Fibroblast of the conjunctiva (primary cell): ENCODE measurements at regions not wholly inside any gene's neighbourhood (a gene's known extent, or its start where the extent isn't known, plus 50 kb on each side); places are given as distances from the start of the nearest gene placed in this dataset.

Source experiments
- DNase-seq: peaks from one replicate; pipeline ENCODE4 v3.0.0-alpha.2; 2010; ENCODE audit warnings: low read depth

DNA sequence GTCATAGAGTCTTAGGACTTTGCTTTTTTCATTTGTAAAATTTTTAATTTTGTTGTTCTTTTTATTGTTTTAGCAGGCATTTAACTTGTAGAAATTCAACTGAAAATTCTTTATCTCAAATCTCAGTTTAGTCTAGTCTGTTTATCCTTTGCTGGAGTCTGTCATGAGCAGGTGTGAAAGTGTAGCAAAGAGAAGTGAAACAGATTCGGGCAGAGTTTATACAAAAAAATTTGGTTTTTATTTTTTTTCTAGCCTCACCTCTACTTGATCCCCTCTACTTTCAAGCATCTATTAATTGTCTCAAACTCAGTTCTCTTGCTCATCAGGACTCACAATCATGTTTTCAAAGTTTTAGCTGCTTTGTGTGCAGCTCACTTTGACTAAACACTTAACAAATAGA lies 655.2 kb downstream of the HDGFL1 start:
- no peak for DNase-seq

DNA sequence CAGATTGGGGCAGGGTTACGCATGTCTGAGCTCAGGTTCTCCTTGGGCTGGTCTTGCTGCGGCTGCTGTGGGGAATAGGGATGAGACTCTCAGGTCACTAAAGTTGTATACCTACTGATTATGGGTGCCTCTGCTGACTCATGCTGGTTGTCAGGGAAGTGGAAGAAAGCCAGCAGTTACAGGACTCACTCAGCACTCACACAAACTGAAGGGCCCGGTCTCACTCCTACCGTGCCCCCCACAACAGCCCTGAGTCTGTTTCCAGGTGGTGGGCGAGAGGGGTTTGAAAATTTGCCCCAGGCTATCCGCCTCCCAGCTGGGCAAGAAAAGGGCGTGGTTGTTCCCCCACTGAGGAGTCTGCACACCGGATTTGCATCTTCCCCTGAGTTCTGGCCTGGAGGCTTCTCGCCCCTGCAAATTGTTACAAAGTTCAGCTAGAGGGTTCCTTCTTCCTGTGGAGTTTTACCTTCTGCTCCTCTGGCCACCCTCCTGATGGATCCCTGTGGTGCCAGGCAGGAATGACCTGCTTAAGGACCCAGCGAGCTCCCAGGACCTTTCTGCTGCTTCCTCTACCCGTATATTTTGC lies 659.2 kb downstream of the HDGFL1 start:
- no peak for DNase-seq

DNA sequence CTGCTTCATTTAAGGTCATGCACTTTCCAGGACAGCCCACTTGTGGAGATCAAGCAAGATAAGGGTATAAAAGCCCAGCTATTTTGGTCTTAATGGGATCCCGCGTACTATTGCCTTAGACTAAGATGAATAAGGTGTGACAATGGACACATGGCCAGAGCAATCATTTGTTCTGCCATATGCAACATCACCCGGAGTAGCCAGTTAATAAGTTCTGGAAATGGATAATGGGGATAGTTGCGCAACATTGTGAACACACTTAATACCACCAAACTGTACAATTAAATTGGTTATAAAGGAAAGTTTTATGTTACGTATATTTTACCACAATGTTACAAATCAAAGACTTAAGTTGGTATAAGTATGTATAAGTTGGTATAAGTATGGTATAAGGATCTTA lies 674.5 kb downstream of the HDGFL1 start:
- no peak for DNase-seq

DNA sequence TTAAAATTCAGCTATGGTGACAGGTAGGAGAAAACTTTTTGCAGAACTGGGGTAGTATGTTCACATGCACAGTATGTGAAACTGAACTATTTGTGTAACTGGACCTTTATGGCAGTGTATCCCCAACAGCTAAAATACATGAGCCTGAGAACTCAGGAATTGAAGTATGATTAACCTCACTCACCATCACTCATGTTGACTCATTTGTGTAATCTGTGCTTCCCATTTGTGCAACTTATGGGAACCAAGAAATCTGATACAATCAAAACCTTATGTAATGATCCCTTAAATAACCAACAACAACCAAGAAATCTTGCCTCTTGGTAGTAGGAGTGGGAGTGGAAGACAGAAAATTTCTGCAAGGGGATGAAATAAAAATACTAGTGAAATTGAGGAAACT lies 674.9 kb downstream of the HDGFL1 start:
- peak; percentile 18 for DNase-seq

DNA sequence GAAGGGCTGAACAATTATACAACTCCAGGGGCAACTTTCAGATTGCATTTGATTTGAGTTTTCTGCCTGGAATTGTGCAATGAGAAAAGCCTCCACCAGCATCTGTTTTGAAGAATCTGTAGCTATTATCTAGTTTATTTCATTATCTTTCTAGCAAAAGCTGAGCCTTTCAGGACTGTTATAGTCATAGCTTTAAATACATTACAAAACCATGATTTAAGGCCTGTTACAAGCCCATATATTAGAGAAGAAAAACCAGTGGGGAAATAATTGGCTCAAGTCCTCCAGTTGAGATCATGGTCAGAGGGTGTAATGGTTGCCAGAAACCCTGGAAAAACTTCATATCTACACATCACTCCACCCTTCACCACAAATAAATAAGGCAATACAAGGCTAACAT lies 676.2 kb downstream of the HDGFL1 start:
- peak; percentile 9 for DNase-seq

DNA sequence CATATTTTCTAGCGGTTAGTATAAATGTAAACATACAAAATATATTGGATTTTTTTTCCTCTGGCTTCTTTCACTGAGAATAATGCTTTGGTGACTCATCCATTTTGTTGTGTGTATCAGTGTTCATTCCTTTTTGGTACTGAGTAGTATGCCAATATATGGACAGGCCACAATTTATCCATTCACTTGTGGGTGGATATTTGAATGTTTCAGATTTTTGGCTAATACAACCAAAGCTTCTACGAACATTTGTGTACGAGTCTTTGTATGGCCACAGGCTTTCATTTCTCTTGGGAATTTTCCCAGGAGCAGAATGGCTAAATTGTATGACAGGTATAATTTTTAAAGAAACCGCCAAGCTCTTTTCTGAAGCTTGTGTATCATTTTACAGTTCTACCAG lies 677.5 kb downstream of the HDGFL1 start:
- no peak for DNase-seq

DNA sequence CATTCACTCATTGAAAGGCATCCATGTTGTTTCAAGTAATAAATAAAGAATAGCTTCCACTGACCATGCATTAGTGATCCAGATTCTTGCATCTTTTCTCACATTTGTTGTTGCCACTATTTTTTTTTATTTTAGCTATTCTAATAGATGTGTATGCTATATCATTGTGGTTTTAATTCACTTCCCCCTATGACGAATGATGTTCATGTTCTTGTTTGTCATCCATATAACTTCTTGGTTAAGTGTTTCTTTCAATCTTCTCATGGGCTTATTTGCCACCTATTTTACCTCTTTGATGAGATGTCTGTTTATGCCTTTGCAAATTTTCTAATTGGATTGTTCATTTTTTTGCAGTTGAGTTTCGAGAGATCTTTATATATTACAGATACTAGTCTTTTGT lies 681.2 kb downstream of the HDGFL1 start:
- DNase-seq = no peak

DNA sequence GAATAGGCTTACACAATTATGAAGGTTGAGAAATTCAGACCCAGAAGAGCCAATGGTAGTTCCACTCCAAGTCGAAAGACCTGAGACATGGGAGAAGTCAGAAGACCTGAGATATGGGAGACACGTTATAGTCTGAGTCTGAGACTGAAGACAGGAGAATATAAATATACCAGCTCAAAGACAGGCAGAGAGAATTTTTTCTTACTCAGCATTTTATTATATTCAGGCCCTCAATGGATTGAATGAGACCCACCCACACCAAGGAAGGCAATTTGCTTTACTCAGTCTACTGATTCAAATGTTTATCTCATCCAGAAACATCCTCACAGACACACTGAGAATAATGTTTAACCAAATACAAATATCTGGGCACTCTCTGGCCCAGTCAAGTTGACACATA lies 693.5 kb downstream of the HDGFL1 start:
- no peak for DNase-seq

DNA sequence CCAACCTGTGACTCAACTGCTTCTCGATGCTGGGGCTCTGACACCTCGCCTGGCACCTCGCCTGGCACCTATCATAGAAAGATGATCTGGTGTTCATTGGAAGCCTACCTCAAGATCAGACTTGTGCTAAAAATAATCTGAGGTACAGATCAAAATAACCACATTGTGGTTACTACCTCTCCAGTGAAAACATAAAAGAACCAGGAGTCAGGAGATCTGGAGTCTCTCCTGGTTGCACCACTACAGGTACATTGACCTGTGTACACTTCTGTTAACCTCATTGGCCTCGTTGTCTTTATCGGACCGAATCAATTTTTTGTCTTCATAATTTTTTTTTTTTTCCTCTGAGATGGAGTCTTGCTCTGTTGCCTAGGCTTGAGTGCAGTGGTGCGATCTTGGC lies 695.9 kb downstream of the HDGFL1 start:
- no peak for DNase-seq

DNA sequence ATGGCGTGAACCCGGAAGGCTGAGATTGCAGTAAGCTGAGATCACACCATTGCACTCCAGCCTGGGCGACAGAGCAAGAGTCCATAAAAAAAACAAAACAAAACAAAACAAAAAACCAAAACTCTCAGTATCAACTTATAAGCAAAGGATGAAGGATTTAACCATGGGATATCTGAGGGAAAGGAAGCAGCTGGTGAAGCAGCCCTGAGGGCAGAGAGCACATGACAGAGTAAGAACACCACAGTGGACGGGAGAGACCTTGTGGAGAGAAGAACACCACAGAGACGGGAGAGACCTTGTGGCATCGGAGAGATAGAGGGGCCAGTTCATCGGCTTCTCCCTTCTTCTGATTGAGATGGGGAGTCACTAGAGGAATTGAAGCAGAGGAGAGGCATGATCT lies 697.2 kb downstream of the HDGFL1 start:
- DNase-seq = no peak

DNA sequence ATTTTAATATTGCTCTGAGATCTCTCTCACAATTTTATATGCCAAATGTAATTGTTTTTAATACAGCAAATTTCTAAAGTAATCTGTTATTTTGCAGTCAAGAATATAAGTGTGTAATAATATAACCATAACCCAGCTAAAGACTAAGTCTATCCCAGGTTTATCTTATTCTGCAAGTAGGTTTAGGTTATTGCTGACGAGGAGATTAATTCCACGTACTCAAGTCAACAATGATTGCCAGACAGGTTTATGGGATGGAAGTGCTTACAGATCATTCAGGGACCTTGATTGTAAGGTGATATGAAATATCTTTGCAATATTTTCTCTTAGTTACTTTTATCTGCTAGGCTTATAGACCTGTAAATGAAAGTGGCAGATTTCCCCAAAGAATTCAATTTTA lies 698.3 kb downstream of the HDGFL1 start:
- DNase-seq = no peak

DNA sequence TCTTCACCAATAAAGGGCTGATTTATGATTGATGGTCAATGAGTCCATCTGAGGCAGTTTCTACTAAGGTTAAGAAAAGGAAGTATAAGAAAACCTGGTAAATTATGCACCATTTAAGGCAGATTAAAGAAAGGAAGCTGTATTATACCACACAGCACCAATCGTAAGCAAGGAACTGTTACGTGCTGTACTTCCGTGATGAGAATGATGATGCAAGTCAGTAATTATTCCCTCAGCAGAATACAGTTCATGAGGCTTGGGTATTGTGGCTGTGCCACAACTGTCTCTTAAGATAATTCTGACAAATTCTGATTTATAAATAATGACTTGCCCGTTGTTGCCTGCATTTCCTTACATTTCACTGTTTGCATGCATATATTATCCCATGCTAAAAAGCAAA lies 699.0 kb downstream of the HDGFL1 start:
- DNase-seq = no peak

DNA sequence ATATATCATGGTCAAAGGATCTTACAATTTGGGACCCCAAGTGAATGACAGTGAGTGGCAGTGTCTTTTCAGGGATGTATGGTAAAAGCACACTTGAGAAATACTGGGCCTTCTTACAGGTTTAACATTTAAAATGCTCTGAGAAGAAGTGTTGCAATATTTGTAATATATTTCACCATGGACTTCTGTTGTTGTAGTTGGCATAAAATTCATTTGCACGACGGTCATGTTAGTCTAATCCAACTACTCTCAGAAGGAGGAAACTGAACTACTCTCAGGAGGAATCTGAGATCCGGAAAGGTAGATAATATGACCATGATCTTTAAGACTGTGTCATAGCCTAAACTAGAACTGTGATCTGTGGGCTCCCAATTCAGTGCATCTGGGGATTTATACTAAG lies 700.1 kb downstream of the HDGFL1 start:
- peak; percentile 22 for DNase-seq

DNA sequence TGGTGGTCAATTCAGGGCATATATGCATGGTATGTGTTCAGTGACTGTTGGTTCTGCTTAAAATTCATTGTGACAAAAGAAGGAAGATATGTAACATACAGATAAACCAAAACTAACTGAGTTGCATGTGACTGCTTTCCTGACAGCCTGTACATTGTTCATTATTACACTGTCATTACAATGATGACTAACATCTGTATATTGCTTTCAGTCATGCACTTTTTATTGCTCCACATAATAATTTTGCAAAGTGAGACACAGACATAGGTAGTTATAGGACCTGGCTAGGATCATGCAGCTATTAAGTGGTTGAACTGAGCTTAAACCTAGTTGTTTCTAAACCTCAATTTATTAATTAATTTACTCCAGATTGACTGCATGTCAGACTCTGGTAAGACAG lies 703.2 kb downstream of the HDGFL1 start:
- DNase-seq = no peak

DNA sequence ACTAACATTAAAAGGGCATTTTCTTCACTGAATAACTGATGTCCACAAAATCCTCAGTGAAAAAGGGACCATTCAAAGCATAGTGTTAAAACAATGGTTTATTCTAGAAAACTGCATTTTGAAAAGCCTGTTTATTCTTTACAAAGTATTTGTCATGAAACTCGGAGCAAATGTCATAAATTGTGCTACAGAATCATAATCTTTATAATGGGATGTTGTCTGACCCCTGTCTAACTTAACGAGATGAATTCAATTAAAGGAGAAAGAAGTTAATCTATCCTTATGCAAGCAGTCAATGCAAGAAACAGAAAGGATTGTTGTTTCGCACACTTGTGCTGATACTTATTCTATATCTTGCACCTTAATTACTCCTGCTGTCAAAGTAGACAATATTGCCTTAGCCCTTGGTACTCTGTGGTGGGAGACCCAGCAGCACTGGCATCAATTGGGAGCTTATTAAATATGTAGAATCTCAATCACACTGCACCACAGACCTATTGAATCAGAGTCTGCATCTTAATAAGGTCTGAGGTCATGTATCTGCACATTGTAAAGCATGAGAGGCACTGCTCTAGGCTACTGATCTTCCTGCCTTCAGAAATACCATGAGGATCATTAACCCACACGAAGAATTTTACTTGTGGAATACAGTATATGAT lies 708.3 kb downstream of the HDGFL1 start:
- DNase-seq = no peak

DNA sequence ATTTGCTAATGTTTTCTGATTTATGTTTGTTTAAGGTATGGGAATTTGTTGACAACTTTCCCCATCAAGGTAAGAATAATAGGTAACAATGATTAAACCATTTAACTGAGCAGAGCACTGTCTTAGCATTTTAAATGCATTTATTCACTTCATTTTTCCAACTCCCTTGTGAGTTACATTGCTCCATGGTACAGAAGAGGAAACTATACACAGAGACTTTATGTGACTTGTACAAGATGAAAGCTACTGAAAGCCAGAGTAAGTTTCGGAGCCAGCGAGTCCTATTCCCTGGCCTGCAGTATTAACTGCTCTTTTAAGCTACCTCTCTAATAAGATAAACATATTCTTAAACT lies 708.8 kb downstream of the HDGFL1 start:
- no peak for DNase-seq

DNA sequence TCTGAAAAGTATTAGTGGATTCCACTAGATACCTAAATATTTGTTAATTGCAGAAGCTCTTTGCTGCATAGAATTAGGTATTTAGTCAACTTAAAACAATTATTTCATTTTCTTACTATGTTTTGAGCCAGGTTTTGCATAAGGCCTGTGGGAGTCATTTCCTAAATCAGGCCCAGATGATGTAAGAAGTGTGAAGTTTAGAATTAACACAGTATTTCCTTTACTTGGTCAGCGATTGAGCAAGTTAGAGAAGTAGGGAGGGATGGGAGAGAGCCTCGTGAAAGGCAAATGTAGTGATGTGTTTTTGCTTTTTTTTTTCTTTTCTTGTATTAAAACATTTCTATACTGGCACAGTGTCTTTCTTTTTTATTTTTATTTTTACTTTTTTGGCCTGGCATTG lies 711.1 kb downstream of the HDGFL1 start:
- no peak for DNase-seq

DNA sequence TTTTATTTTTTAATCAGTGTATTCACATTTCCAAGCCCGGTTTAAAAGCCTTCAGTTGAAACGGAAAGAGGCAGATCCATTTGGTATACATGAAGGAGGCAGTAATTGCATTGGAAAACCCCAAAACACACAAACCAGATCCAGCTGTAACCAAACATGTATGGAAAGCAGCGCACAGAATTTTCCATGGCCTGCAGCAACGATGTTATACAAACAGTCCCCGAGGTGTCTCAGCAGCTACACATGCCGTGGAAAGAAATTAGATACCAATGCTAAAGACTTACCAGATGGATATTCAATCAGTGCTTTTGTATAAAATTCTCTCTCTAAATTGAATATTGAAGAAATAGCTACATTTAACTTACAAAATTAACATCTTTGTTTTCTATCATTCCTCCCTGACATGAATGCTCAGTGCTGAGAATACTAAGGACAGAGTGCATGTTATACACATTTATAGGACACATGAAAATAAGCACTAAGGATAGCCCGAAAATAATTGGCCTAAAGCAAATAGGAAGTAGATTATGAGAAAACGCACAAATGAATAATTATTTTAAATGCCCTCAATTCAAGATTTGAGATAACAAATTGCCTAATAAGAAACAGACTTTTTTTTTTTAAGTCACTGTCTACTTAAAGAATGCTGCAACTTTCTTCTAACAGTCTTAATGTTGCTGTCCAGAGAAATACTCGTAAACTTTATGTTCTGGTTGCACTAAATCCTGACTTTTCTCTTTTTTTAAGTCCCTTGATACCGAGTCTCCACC lies 713.1 kb downstream of the HDGFL1 start:
- peak; percentile 18 for DNase-seq

DNA sequence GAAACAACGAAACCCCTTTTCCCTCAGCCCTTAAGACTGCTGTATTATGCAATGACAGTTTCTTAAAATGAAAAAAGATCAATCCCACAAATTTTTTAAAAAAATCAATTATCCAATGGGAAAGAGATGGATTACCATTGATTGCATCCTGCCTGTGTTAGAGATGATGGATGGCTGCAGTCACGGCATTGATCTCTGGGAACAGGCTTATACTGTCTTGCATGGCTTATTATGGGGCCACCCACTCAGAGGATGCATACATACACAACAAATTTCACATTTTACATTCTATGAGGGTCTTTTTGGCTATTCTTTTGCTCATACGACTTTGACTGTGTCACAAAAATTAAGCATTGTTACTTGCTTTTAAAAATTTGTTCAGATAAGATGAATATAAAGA lies 724.3 kb downstream of the HDGFL1 start:
- no peak for DNase-seq

DNA sequence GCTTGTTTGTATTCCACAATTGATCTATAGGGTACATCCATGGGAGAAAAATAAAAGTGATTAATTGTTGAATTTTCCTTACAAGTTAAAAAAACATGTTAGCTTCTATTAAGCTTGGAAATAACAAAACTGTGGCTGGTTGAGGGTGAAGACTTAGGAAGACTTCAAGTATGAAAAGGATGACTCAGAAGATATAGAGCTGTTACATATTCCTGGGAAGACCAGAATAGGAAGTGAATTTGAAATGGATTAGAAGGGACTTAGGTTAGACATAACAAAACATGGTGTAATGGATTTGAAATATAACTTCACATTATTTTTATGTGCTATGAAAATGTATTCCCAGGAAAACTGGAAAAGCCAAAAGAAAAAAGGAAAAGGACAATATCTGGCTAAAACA lies 732.2 kb downstream of the HDGFL1 start:
- DNase-seq = no peak

DNA sequence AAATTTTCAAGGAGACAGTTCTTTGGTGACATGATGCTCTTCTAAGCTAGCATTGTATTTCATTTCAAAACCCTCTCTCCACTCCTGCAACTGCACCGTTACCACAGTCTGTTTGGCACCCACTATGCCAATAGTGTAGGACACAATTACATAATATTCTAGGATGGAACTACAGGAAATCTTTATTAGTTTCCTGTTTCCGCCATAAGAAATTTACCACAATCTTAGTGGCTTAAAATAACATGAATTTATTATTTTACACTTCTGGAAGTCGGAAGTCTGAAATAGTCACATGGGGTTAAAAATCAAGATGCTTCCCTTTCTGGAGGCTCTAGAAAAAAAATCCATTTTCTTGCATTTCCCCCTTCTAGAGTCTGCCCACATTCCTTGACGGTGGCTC lies 733.1 kb downstream of the HDGFL1 start:
- no peak for DNase-seq

DNA sequence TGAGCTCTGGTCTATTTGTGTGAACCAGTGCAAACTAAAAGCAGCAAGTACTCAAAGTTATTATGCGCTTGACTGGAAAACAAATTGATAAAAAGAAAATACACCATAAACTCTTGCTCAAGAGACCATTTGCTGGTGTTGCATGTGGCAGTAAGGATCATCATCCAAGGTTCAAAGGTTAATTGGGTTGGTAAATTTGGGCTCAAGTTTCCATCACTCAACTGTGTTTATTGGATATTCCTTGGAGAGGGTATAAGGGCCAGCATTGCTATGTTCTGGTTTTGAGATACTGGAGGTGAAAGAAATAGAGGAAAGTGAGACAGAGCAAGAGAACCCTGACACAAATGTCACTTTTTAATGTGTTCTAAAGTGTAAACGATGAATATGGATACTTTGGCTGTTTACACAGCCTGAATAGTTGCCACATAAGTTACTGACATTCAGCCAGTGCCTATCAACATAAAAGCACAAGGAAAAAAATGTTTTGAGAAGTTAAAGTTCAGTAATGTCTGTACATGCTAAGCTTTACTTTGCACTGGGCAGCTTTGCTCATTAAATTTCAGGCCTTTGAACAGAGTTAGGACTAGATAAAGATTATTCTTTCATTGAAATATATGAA lies 736.1 kb downstream of the HDGFL1 start:
- no peak for DNase-seq

DNA sequence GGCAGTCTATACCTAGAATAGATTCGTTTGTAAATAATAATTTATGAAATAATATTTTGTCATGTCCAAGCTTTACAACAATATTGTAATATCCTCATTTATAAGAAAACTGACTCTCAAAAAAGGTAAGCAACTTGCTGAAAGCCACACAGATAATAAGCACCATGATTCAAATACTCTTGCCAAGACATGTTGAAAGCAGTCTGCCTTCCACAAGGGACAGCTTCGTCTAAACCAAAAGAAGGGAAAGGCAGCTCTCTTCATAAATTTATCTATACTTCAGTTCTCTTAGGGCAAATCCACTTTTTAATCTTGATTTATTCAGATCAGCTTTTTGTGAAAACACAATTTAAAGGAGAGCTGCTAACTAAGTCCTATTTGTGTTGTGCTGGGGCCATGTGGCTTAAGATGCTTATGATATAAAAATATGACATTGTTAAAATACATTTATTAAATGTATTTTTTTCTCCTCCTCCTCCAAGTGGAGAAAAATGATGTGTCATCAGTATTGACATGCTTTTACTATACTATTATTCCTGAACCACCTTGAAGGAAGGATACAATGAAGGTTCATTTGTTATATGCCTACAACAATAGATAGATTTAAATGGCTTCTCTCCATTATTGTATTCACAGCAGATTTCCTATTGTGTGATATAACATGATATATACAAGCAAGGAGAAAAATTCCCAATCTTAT lies 737.0 kb downstream of the HDGFL1 start:
- DNase-seq = no peak
